Trophoblast cell (in vitro differentiated cells and primary cell): ENCODE measurements at regions not wholly inside any gene's neighbourhood (a gene's known extent, or its start where the extent isn't known, plus 50 kb on each side); places are given as distances from the start of the nearest gene placed in this dataset.

Experiments
- DNase-seq, 2 donors: peaks; one replicate each; pipeline ENCODE4 v3.0.0-alpha.2; 2016
- H2AFZ ChIP-seq: 2 replicates; pipeline ENCODE4 v1.6.1; 2013; ENCODE audit warnings: low read length, moderate library complexity, mild to moderate bottlenecking; ENCODE audit not compliant: insufficient read depth, poor library complexity
- H2AK5ac ChIP-seq: 2 replicates; pipeline ENCODE4 v1.6.1; 2013; ENCODE audit warnings: mild to moderate bottlenecking, low read length
- H2BK120ac ChIP-seq: 2 replicates; pipeline ENCODE4 v1.6.1; 2013; ENCODE audit warnings: low read length, mild to moderate bottlenecking, moderate library complexity; ENCODE audit not compliant: insufficient read depth, poor library complexity
- H2BK12ac ChIP-seq: 2 replicates; pipeline ENCODE4 v1.6.1; 2013; ENCODE audit warnings: mild to moderate bottlenecking, low read length, moderate library complexity
- H2BK5ac ChIP-seq: 2 replicates; pipeline ENCODE4 v1.6.1; 2013; ENCODE audit warnings: low read length, low read depth, moderate library complexity, mild to moderate bottlenecking; ENCODE audit not compliant: poor library complexity
- H3K14ac ChIP-seq: 2 replicates; pipeline ENCODE4 v1.6.1; 2013; ENCODE audit warnings: mild to moderate bottlenecking, low read length
- H3K18ac ChIP-seq: 2 replicates; pipeline ENCODE4 v1.6.1; 2013; ENCODE audit warnings: mild to moderate bottlenecking, low read length
- H3K23ac ChIP-seq: 2 replicates; pipeline ENCODE4 v1.6.1; 2013; ENCODE audit warnings: low read length
- H3K27ac ChIP-seq: 2 replicates; pipeline ENCODE4 v1.5.1; 2013; ENCODE audit warnings: low read depth, mild to moderate bottlenecking, inconsistent platforms, low read length, moderate library complexity
- H3K27me3 ChIP-seq: 2 replicates; pipeline ENCODE4 v1.6.1; 2013; ENCODE audit warnings: inconsistent platforms, mild to moderate bottlenecking, low read length, moderate library complexity; ENCODE audit not compliant: insufficient read depth
- H3K36me3 ChIP-seq, 2 experiments: 1 replicate in 1 of 2; 2 replicates in 1 of 2; pipeline ENCODE4 v1.6.1; 2013; ENCODE audit warnings: low read length in 2 of 2, mild to moderate bottlenecking in 2 of 2, moderate library complexity in 1 of 2; ENCODE audit not compliant: insufficient read depth in 2 of 2, control insufficient read depth in 1 of 2
- H3K4ac ChIP-seq: 2 replicates; pipeline ENCODE4 v1.6.1; 2013; ENCODE audit warnings: low read depth, mild to moderate bottlenecking, low read length, moderate library complexity
- H3K4me1 ChIP-seq, 2 experiments: 1 replicate in 1 of 2; 2 replicates in 1 of 2; pipeline ENCODE4 v1.6.1; 2013; ENCODE audit warnings: low read length in 2 of 2, mild to moderate bottlenecking in 2 of 2, moderate library complexity in 1 of 2; ENCODE audit not compliant: insufficient read depth in 2 of 2, control insufficient read depth in 1 of 2
- H3K4me2 ChIP-seq: 2 replicates; pipeline ENCODE4 v1.6.1; 2013; ENCODE audit warnings: inconsistent platforms, mild to moderate bottlenecking, low read length, moderate library complexity
- H3K4me3 ChIP-seq: 2 replicates; pipeline ENCODE4 v1.5.1; 2013; ENCODE audit warnings: mild to moderate bottlenecking, low read depth, low read length, inconsistent platforms
- H3K79me1 ChIP-seq: one replicate; pipeline ENCODE4 v1.6.1; 2013; ENCODE audit warnings: low read length
- H3K79me2 ChIP-seq: 2 replicates; pipeline ENCODE4 v1.6.1; 2013; ENCODE audit warnings: low read length, mild to moderate bottlenecking; ENCODE audit not compliant: control insufficient read depth, insufficient read depth, poor library complexity
- H3K9ac ChIP-seq: 2 replicates; pipeline ENCODE4 v1.6.1; 2013; ENCODE audit warnings: mild to moderate bottlenecking, low read length
- H3K9me3 ChIP-seq: 2 replicates; pipeline ENCODE4 v1.6.1; 2013; ENCODE audit warnings: low read depth, mild to moderate bottlenecking, control low read depth, inconsistent platforms, low read length; ENCODE audit not compliant: insufficient read depth
- H4K12ac ChIP-seq: 2 replicates; pipeline ENCODE4 v1.6.1; 2013; ENCODE audit warnings: low read depth, mild to moderate bottlenecking, low read length, moderate library complexity
- H4K8ac ChIP-seq: 2 replicates; pipeline ENCODE4 v1.6.1; 2013; ENCODE audit warnings: low read depth, mild to moderate bottlenecking, low read length, moderate library complexity
- H4K91ac ChIP-seq: one replicate; pipeline ENCODE4 v1.6.1; 2013; ENCODE audit warnings: low read depth, mild to moderate bottlenecking, low read length, moderate library complexity
- WGBS: extraction: QIAGEN DNeasy Blood & Tissue Kit; methylation state at CpG from one replicate; pipeline ENCODE4 v1.1.7; 2013; ENCODE audit warnings: missing lambda C conversion rate; ENCODE audit not compliant: insufficient read length, insufficient coverage; ENCODE audit errors: extremely low coverage; 5-methylcytosine and 5-hydroxymethylcytosine counted together

DNA sequence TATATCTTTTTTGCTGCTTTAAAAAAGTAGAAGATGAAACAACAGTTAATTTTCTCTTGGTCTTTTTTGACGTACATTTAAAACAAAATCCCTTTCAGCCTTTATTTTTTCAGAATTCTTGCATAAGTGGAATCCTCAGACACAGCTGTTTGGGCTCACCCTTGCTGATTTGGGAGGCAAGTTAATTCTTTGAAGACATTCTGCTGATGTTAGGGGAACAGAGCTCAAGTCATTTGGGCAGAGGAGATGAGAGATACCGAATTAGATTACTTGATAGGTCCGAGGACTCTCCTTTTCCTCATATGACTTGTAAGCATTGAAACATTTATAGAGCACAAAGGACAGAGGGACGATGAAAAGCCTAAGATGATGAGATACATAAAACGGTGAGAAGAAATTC lies 567.9 kb upstream of the CITED2 start:
- no peak overlapping the region for H3K4me3 ChIP-seq
- no peak overlapping the region for H2AK5ac ChIP-seq
- no peak overlapping the region for H3K18ac ChIP-seq
- H3K36me3 ChIP-seq: no peaks in the 10 kb centered on the region
- H3K4me1 ChIP-seq: peaks cover 0 to 2% of the 10 kb centered on the region in 2 experiments
- H2BK120ac ChIP-seq: no peak overlapping the region
- WGBS: no CpG with 5 or more reads among the region's 5 CpGs
- H3K79me1 ChIP-seq: no peaks in the 10 kb centered on the region
- no peak overlapping the region for H4K12ac ChIP-seq
- no peaks in the 10 kb centered on the region for H3K27me3 ChIP-seq
- no peak overlapping the region for H3K9ac ChIP-seq
- no peak overlapping the region for H2BK5ac ChIP-seq
- no peak overlapping the region for H2AFZ ChIP-seq
- no peak for DNase-seq
- no peaks in the 10 kb centered on the region for H3K9me3 ChIP-seq
- H3K23ac ChIP-seq: no peak overlapping the region
- no peak overlapping the region for H3K27ac ChIP-seq
- H4K8ac ChIP-seq: no peak overlapping the region
- H3K4ac ChIP-seq: no peak overlapping the region
- H4K91ac ChIP-seq: no peak overlapping the region
- H3K4me2 ChIP-seq: no peak overlapping the region
- no peak overlapping the region for H2BK12ac ChIP-seq
- H3K79me2 ChIP-seq: no peaks in the 10 kb centered on the region
- H3K14ac ChIP-seq: no peak overlapping the region

DNA sequence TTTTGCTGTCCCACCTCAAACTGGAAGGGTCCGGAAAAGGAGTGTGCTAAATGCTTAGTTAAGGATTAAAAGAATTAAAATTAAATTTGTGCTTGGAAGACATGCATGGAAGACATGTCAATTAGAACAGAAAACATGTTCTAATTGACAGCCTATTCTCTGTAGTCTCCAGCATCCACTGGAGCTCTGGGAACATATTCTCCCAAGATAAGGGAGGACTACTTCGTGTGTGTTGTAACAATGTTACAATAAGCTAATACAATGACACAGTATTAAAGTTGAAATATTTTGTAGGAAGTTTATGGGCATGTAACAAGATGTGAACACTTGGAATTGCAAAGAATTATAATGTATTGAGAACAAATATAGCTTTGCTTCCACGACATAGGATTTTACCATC lies 567.4 kb upstream of the CITED2 start:
- no peak overlapping the region for H2BK5ac ChIP-seq
- no peak overlapping the region for H2AFZ ChIP-seq
- no peak overlapping the region for H3K18ac ChIP-seq
- no peak overlapping the region for H2BK120ac ChIP-seq
- no peak overlapping the region for H3K14ac ChIP-seq
- no peak for DNase-seq
- no peak overlapping the region for H3K27ac ChIP-seq
- no peak overlapping the region for H2AK5ac ChIP-seq
- no peak overlapping the region for H4K8ac ChIP-seq
- H2BK12ac ChIP-seq: no peak overlapping the region
- H3K9me3 ChIP-seq: no peaks in the 10 kb centered on the region
- WGBS: no CpG with 5 or more reads among the region's 3 CpGs
- H3K4me3 ChIP-seq: no peak overlapping the region
- H3K27me3 ChIP-seq: no peaks in the 10 kb centered on the region
- no peak overlapping the region for H3K9ac ChIP-seq
- no peaks in the 10 kb centered on the region for H3K79me2 ChIP-seq
- no peak overlapping the region for H3K4ac ChIP-seq
- H4K12ac ChIP-seq: no peak overlapping the region
- H3K4me1 ChIP-seq: peaks cover 0 to 2% of the 10 kb centered on the region in 2 experiments
- no peak overlapping the region for H3K23ac ChIP-seq
- H3K79me1 ChIP-seq: no peaks in the 10 kb centered on the region
- no peaks in the 10 kb centered on the region for H3K36me3 ChIP-seq
- H4K91ac ChIP-seq: no peak overlapping the region
- no peak overlapping the region for H3K4me2 ChIP-seq

DNA sequence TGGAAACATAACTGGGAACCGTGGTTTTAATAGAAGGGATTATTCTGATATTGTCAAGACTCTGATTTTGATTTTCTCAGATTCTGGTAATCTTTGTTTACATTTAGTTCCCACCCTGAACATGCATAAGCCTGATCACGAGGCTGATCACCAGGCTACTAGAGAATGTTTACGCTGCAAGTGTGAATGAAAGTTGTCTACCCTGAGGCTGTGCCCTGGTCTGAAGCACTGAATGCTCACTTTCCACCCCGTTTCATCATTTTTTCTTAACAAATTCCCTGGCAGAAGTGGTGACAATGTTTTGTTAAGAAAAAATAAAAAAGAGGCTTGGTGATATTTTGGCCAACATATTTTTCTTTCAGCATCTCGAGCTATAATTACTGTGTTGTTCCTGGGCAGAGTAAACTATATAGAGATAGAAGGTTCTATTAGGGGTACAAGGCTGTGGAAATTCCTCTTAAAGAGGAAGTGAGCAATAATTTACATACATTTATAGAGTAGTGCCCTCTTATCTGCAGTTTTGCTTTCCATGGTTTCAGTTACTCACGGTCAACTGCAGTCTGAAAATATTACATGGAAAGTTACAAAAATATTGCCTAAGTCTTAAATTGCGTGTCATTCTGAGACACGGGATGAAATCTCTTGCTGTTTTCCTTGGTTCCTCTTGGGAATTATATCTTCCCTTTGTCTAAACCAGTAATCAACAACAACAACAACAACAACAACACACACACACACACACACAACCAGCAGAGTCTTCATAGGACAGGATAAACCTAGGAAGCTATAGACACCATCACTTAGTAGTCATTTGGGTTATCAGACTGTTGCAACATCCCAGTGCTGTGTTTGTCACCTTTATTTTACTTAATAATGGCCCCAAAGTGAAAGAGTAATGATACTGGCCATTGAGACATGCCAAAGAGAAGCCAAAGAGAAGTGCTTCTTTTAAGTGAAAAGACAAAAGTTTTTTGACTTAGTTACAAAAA lies 566.6 kb upstream of the CITED2 start:
- H2BK12ac ChIP-seq: peak overlapping the region; percentile 58
- peak in 1 of 2 donors; percentile 57 for DNase-seq
- H3K4me2 ChIP-seq: no peak overlapping the region
- no peak overlapping the region for H3K23ac ChIP-seq
- no peak overlapping the region for H2AK5ac ChIP-seq
- no peak overlapping the region for H3K4ac ChIP-seq
- peaks cover 0 to 2% of the 10 kb centered on the region in 2 experiments for H3K4me1 ChIP-seq
- no peak overlapping the region for H2AFZ ChIP-seq
- no peaks in the 10 kb centered on the region for H3K36me3 ChIP-seq
- no peak overlapping the region for H3K18ac ChIP-seq
- H4K8ac ChIP-seq: no peak overlapping the region
- no peak overlapping the region for H2BK5ac ChIP-seq
- no peaks in the 10 kb centered on the region for H3K79me1 ChIP-seq
- no peak overlapping the region for H3K4me3 ChIP-seq
- no peak overlapping the region for H4K91ac ChIP-seq
- no peak overlapping the region for H3K14ac ChIP-seq
- no peak overlapping the region for H3K9ac ChIP-seq
- no peak overlapping the region for H3K27ac ChIP-seq
- no peak overlapping the region for H2BK120ac ChIP-seq
- WGBS: no CpG with 5 or more reads among the region's 8 CpGs
- no peak overlapping the region for H4K12ac ChIP-seq
- no peaks in the 10 kb centered on the region for H3K79me2 ChIP-seq
- H3K9me3 ChIP-seq: no peaks in the 10 kb centered on the region
- no peaks in the 10 kb centered on the region for H3K27me3 ChIP-seq

DNA sequence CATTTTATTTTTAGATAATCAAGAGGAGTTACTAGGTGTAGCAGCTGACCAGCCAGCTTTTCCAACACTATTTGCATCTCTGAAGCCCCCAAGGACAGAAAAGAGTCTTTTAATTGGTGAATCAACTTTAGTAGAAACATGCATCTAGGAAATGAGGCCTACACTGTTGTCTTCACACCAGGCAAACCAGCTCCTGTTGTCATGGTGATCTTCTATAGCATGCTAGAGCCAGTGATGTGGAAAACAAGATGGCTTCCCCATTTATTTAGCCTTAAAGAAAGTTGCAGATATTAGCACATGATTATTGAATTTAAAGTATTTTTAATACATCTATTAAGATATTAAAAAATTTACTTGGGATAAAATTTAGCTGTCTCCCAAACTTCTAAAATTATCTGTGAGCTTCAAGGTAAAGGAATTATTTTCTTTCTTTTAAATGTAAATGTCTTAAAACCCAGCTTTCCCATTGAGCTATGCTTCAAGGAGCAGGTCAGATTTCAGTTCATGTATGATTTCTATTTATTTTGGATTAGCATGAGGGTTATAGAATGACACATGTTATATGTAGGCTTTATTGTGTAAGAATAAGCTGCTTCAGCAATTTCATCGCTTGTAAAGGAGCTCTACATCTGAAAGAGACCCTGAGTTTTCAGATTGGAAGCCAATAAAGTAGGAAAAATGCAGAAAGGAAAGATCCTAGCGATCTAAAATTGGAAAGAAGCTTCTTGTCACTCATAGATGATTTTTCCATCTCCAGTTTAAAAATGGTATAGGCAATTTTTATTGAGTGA lies 564.9 kb upstream of the CITED2 start:
- H3K4me2 ChIP-seq: no peak overlapping the region
- H4K91ac ChIP-seq: no peak overlapping the region
- H3K79me1 ChIP-seq: no peaks in the 10 kb centered on the region
- H3K4me3 ChIP-seq: no peak overlapping the region
- H2AFZ ChIP-seq: no peak overlapping the region
- no peak overlapping the region for H4K12ac ChIP-seq
- no peak overlapping the region for H2BK5ac ChIP-seq
- H3K14ac ChIP-seq: no peak overlapping the region
- H4K8ac ChIP-seq: no peak overlapping the region
- peak in 1 of 2 donors; percentile 34 for DNase-seq
- H3K9ac ChIP-seq: no peak overlapping the region
- H2BK120ac ChIP-seq: no peak overlapping the region
- no peak overlapping the region for H2BK12ac ChIP-seq
- H3K79me2 ChIP-seq: no peaks in the 10 kb centered on the region
- no peak overlapping the region for H3K4ac ChIP-seq
- no peak overlapping the region for H3K23ac ChIP-seq
- peaks cover 0 to 2% of the 10 kb centered on the region in 2 experiments for H3K4me1 ChIP-seq
- H3K36me3 ChIP-seq: no peaks in the 10 kb centered on the region
- no peaks in the 10 kb centered on the region for H3K9me3 ChIP-seq
- no peak overlapping the region for H3K18ac ChIP-seq
- no peak overlapping the region for H3K27ac ChIP-seq
- no peaks in the 10 kb centered on the region for H3K27me3 ChIP-seq
- H2AK5ac ChIP-seq: no peak overlapping the region
- no CpG with 5 or more reads among the region's 2 CpGs for WGBS
